ENCODE measurements at regions not wholly inside any gene's neighbourhood (a gene's known extent, or its start where the extent isn't known, plus 50 kb on each side); places are given as distances from the start of the nearest gene placed in this dataset.

- TF ChIP-seq CTCF (IDR thresholded peaks at IDR 0.05; ENCODE audit: low read length) (no peak), EZH2 (IDR thresholded peaks at IDR 0.05; ENCODE audit: borderline replicate concordance, low read length) (no peak)
Measured at GRCh38 chr5:158175934-158176481, 317.1 kb upstream of the CLINT1 start.
